ENCODE measurements at regions not wholly inside any gene's neighbourhood (a gene's known extent, or its start where the extent isn't known, plus 50 kb on each side); places are given as distances from the start of the nearest gene placed in this dataset.

GRCh38 chr4:32831104-32831503, 2110.9 kb downstream of the PCDH7 start:
- ChIA-PET POLR2A (no interaction called here), CTCF (interaction anchor here (1.1 kb wide), 1 partner anchor 12 kb away, joined by 3 read pairs; no protein-coding TSS in a partner anchor)
- TF ChIP-seq CTCF (IDR thresholded peaks at IDR 0.05; ENCODE audit: control extremely low read depth, extremely low read depth, low read depth, missing control alignments) = no peak
- DNase-seq (ENCODE audit: extremely low spot score) = no peak

- ChIA-PET CTCF (interaction anchor here (1.0 to 1.3 kb wide), 2 partner anchors 11 to 14 kb away, joined by 3 to 4 read pairs; no protein-coding TSS in a partner anchor), POLR2A (no interaction called here)
- DNase-seq (ENCODE audit: extremely low spot score) = no peak
- no peak for TF ChIP-seq CTCF (IDR thresholded peaks at IDR 0.05; ENCODE audit: control extremely low read depth, extremely low read depth, low read depth, missing control alignments)
Measured at GRCh38 chr4:32840461-32841189, 2120.5 kb downstream of the PCDH7 start.

GRCh38 chr4:32841217-32841616, 2121.0 kb downstream of the PCDH7 start:
- ChIA-PET POLR2A (no interaction called here), CTCF (interaction anchor here (1.0 to 1.3 kb wide), 2 partner anchors 12 to 14 kb away, joined by 3 to 4 read pairs; no protein-coding TSS in a partner anchor)
- DNase-seq (ENCODE audit: extremely low spot score) = no peak
- no peak for TF ChIP-seq CTCF (IDR thresholded peaks at IDR 0.05; ENCODE audit: control extremely low read depth, extremely low read depth, low read depth, missing control alignments)

DNA sequence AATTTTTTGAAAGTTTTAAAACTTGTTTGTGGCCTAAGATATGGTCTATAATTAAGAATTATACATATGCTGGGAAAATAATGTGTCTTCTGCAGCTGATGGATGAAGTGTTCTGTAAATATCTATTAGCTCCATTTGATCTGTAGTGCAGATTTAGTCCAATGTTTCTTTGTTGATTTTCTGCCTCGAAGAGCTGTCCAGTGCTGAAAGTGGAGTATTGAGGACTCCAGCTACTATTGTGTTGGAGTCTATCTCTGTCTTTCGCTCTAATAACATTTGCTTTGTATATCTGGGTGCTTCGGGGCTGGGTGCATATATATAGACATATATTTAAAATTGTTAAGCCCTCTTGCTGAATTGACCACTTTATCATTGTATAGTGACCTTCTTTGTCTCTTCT, 2127.3 kb downstream of the PCDH7 start:
- POLR2A ChIA-PET = no interaction called here
- DNase-seq (ENCODE audit: extremely low spot score) = no peak
- TF ChIP-seq CTCF (IDR thresholded peaks at IDR 0.05; ENCODE audit: control extremely low read depth, extremely low read depth, low read depth, missing control alignments) = no peak
- CTCF ChIA-PET = interaction anchor here (2.2 kb wide), 1 partner anchor 15 kb away, joined by 5 read pairs; no protein-coding TSS in a partner anchor

- TF ChIP-seq CTCF (IDR thresholded peaks at IDR 0.05; ENCODE audit: control extremely low read depth, extremely low read depth, low read depth, missing control alignments) = no peak
- DNase-seq (ENCODE audit: extremely low spot score) = no peak
- CTCF ChIA-PET = no interaction called here
Measured at GRCh38 chr4:32855622-32856021, 2135.5 kb downstream of the PCDH7 start.

GRCh38 chr4:32858361-32858760, 2138.2 kb downstream of the PCDH7 start:
- TF ChIP-seq CTCF (IDR thresholded peaks at IDR 0.05; ENCODE audit: control extremely low read depth, extremely low read depth, low read depth, missing control alignments) = no peak
- DNase-seq (ENCODE audit: extremely low spot score) = no peak
- ChIA-PET CTCF (no interaction called here), POLR2A (no interaction called here)

More at GRCh38 chr4:32855622-32856021, 2135.5 kb downstream of the PCDH7 start:
- POLR2A ChIA-PET = no interaction called here
